ENCODE measurements at regions not wholly inside any gene's neighbourhood (a gene's known extent, or its start where the extent isn't known, plus 50 kb on each side); places are given as distances from the start of the nearest gene placed in this dataset.
"Not testable (repeated sequence)": the region's sequence is repeated elsewhere in the genome, so short reads cannot be mapped to it uniquely, and the experiment has no call there.

- DNase-seq (ENCODE audit: low read depth in 2 of 2): no peak
Observed at GRCh38 chr13:76349700-76350099, 536.5 kb downstream of the KCTD12 start.

- DNase-seq (ENCODE audit: low read depth in 2 of 2): no peak
Observed at GRCh38 chr13:76339649-76340048, 546.6 kb downstream of the KCTD12 start.

- DNase-seq (ENCODE audit: low read depth in 2 of 2): no peak
Observed at GRCh38 chr13:76338003-76338402, 548.2 kb downstream of the KCTD12 start.

GRCh38 chr13:76336889-76337844 is 549.0 kb downstream of the KCTD12 start:
- DNase-seq (ENCODE audit: low read depth in 2 of 2): no peak

- no peak for DNase-seq (ENCODE audit: low read depth in 2 of 2)
Observed at GRCh38 chr13:76335463-76335862, 550.7 kb downstream of the KCTD12 start.

- no peak for DNase-seq (ENCODE audit: low read depth in 2 of 2)
Observed at GRCh38 chr13:76331943-76332712, 554.1 kb downstream of the KCTD12 start.

- no peak for DNase-seq (ENCODE audit: low read depth in 2 of 2)
Observed at GRCh38 chr13:76330761-76331160, 555.4 kb downstream of the KCTD12 start.

GRCh38 chr13:76329866-76330580 is 556.2 kb downstream of the KCTD12 start:
- no peak for DNase-seq (ENCODE audit: low read depth in 2 of 2)

- no peak for DNase-seq (ENCODE audit: low read depth in 2 of 2)
Observed at GRCh38 chr13:76329004-76329403, 557.2 kb downstream of the KCTD12 start.

GRCh38 chr13:76326343-76326742 is 559.9 kb downstream of the KCTD12 start:
- no peak for DNase-seq (ENCODE audit: low read depth in 2 of 2)

- DNase-seq (ENCODE audit: low read depth in 2 of 2): no peak
Observed at GRCh38 chr13:76319921-76320320, 566.3 kb downstream of the KCTD12 start.

- no peak for DNase-seq (ENCODE audit: low read depth in 2 of 2)
Observed at GRCh38 chr13:76316998-76317527, 569.1 kb downstream of the KCTD12 start.

- no peak for DNase-seq (ENCODE audit: low read depth in 2 of 2)
Observed at GRCh38 chr13:76314495-76314894, 571.7 kb downstream of the KCTD12 start.

GRCh38 chr13:76307142-76307541 is 579.1 kb downstream of the KCTD12 start:
- no peak for DNase-seq (ENCODE audit: low read depth in 2 of 2)

GRCh38 chr13:76300688-76301087 is 585.5 kb downstream of the KCTD12 start:
- DNase-seq (ENCODE audit: low read depth in 2 of 2): no peak

GRCh38 chr13:76297331-76297730 is 588.9 kb downstream of the KCTD12 start:
- DNase-seq (ENCODE audit: low read depth in 2 of 2): no peak

- no peak for DNase-seq (ENCODE audit: low read depth in 2 of 2)
Observed at GRCh38 chr13:76296751-76297150, 589.5 kb downstream of the KCTD12 start.

- not testable (repeated sequence) for DNase-seq (ENCODE audit: low read depth in 2 of 2)
Observed at GRCh38 chr13:76295020-76295419, 591.2 kb downstream of the KCTD12 start.

GRCh38 chr13:76293751-76294150 is 592.5 kb downstream of the KCTD12 start:
- no peak for DNase-seq (ENCODE audit: low read depth in 2 of 2)

GRCh38 chr13:76293346-76293745 is 592.9 kb downstream of the KCTD12 start:
- no peak for DNase-seq (ENCODE audit: low read depth in 2 of 2)

GRCh38 chr13:76292726-76293125 is 593.5 kb downstream of the KCTD12 start:
- DNase-seq (ENCODE audit: low read depth in 2 of 2): no peak

GRCh38 chr13:76292031-76292430 is 594.2 kb downstream of the KCTD12 start:
- DNase-seq (ENCODE audit: low read depth in 2 of 2): no peak
